Psoas muscle (tissue), 7 donors: ENCODE measurements at regions not wholly inside any gene's neighbourhood (a gene's known extent, or its start where the extent isn't known, plus 50 kb on each side); places are given as distances from the start of the nearest gene placed in this dataset.

Experiments
- ATAC-seq, 4 donors: fragments of 200-7000 bp; cut with Tn5 transposase; one replicate each; pipeline ENCODE4 v1.9.1; 2020; ENCODE audit warnings: moderate library complexity in 3 of 4, mild to moderate bottlenecking in 2 of 4
- DNase-seq, 2 donors: peaks; one replicate each; pipeline ENCODE4 v3.0.0-alpha.2; 2020
- H3K27ac ChIP-seq: fragments of 200-600 bp; one replicate; pipeline ENCODE4 v1.8.0; 2022
- H3K27me3 ChIP-seq, 3 donors: fragments of 200-600 bp in 1 of 3; one replicate each; pipeline versions ENCODE4 v1.6.1 to v1.8.0; 2013 to 2022; ENCODE audit warnings: low read length in 2 of 3, mild to moderate bottlenecking in 2 of 3, moderate library complexity in 1 of 3; ENCODE audit not compliant: insufficient read depth in 3 of 3
- H3K36me3 ChIP-seq, 2 donors: fragments of 200-600 bp in 1 of 2; one replicate each; pipeline versions ENCODE4 v1.6.1 to v1.8.0; 2013 to 2022; ENCODE audit warnings: low read depth in 1 of 2, mild to moderate bottlenecking in 1 of 2, moderate library complexity in 1 of 2; ENCODE audit not compliant: insufficient read depth in 1 of 2
- H3K4me1 ChIP-seq: fragments of 200-600 bp; one replicate; pipeline ENCODE4 v1.8.0; 2022
- H3K4me3 ChIP-seq: fragments of 200-600 bp; one replicate; pipeline ENCODE4 v1.8.0; 2022; ENCODE audit warnings: mild to moderate bottlenecking
- H3K9me3 ChIP-seq: fragments of 200-600 bp; one replicate; pipeline ENCODE4 v1.8.0; 2022
- WGBS, 3 donors: extraction: QIAGEN DNeasy Blood & Tissue Kit; methylation state at CpG; one replicate each; pipeline versions ENCODE4 v1.1.6 to v1.1.7; 2013; 5-methylcytosine and 5-hydroxymethylcytosine counted together
- intact Hi-C, 2 donors: fragments of 100-400 bp; cut with DNase I; formaldehyde crosslinking; loops; one replicate each; pipeline versions ENCODE4 v1.11.0 to v1.14.2; 2022
- TF ChIP-seq, protein P1 (sequence below): fragments of 200-600 bp; IDR thresholded peaks from one replicate; pipeline ENCODE4 v1.8.0; 2022; ENCODE audit warnings: antibody characterized with exemption
- donor health status: healthy with polysubstance abuse.
- donor health status: DM: no; HTN: no; CAD: no; lungs with moderate emphysema.
- donor health status: Bipolar disorder and iron deficiency.
- donor health status: healthy.
- donor health status: DM: yes; HTN: yes; CAD: no.
- donor health status: DM: no; HTN: no; CAD: no.
- donor health status: DM: yes; HTN: yes; CAD: no.

DNA sequence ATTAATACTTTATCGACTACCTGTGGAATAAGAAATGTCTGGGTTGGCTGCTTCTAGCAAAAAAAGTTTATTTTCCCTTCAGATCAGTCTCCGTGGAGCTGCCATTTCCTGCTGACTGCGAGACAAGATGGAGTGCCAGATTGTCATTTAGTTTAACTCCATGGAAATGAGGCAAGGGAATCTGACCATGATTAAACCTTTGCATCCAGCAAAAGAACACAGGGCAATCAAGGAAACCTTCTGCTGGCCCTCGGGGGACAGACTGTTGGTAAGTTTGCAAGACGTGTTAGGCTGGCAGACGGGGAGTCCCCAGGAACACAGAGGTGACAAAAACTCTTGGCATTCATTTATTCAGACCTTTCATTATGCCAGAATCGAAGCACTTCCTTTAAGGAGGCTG is 52.2 kb upstream of the SPACA1 start:
- WGBS, 3 donors = 42 to 45% (median 43%) methylated on average over 7 of the region's 7 CpGs
- no peak overlapping the region for H3K27ac ChIP-seq
- no peaks in the 10 kb centered on the region for H3K27me3 ChIP-seq
- intact Hi-C loops = no loop called here
- H3K36me3 ChIP-seq = no peaks in the 10 kb centered on the region
- TF ChIP-seq, protein P1, sequence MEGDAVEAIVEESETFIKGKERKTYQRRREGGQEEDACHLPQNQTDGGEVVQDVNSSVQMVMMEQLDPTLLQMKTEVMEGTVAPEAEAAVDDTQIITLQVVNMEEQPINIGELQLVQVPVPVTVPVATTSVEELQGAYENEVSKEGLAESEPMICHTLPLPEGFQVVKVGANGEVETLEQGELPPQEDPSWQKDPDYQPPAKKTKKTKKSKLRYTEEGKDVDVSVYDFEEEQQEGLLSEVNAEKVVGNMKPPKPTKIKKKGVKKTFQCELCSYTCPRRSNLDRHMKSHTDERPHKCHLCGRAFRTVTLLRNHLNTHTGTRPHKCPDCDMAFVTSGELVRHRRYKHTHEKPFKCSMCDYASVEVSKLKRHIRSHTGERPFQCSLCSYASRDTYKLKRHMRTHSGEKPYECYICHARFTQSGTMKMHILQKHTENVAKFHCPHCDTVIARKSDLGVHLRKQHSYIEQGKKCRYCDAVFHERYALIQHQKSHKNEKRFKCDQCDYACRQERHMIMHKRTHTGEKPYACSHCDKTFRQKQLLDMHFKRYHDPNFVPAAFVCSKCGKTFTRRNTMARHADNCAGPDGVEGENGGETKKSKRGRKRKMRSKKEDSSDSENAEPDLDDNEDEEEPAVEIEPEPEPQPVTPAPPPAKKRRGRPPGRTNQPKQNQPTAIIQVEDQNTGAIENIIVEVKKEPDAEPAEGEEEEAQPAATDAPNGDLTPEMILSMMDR = no peak
- H3K4me1 ChIP-seq = no peaks in the 10 kb centered on the region
- no peak for DNase-seq
- no peak overlapping the region for H3K4me3 ChIP-seq
- H3K9me3 ChIP-seq = no peaks in the 10 kb centered on the region
- no peak for ATAC-seq

DNA sequence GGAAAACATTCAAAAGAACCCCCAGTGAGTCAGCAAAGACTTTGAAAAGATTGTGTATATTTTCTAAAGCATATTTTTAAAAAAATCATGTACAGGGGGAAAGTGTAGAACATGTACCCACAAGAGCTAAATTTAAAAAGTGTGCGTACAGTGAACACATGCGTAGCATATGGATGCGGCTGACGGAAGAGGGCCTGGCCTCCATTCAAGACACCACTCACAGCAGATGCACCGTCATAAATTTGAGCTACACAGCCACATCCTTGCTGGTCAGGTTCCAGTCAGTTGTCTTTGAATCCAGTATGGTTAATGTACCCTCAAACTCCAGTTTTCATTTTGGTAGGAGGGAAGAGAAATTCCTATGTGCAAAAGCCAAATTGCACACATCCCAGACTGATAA is 54.3 kb upstream of the SPACA1 start:
- H3K27ac ChIP-seq = no peak overlapping the region
- H3K9me3 ChIP-seq = no peaks in the 10 kb centered on the region
- TF ChIP-seq, protein P1 = no peak
- ATAC-seq (no peak), DNase-seq (no peak)
- WGBS, 3 donors = 57 to 65% (median 64%) methylated on average over 5 of the region's 5 CpGs
- intact Hi-C loops = no loop called here
- H3K4me1 ChIP-seq = no peaks in the 10 kb centered on the region
- H3K4me3 ChIP-seq = no peak overlapping the region
- no peaks in the 10 kb centered on the region for H3K27me3 ChIP-seq
- H3K36me3 ChIP-seq = no peaks in the 10 kb centered on the region

DNA sequence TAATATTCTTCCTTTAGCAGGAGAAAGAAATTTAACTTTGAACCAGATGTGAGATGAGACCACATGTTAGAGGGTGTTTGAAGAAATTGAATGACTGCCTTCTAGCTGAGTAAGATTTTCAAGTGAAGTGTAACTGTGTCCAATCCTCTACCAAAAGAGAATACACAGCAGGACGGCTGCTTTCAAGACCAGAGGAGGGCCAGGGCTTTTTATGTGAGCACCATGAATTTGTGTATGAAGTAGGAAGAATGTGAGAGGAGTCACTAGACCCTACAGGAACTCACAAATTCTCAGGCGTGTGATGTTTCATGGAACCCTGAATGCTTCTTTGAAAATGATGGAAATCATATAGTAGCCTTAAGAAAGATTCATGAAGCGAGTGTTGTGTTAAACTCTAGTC is 56.8 kb upstream of the SPACA1 start:
- DNase-seq = no peak
- WGBS, 3 donors = 72 to 79% (median 74%) methylated on average over 3 of the region's 3 CpGs
- no peak overlapping the region for H3K27ac ChIP-seq
- no peaks in the 10 kb centered on the region for H3K36me3 ChIP-seq
- H3K9me3 ChIP-seq = peaks cover 5% of the 10 kb centered on the region
- no peak for ATAC-seq
- H3K27me3 ChIP-seq = no peaks in the 10 kb centered on the region
- H3K4me1 ChIP-seq = no peaks in the 10 kb centered on the region
- no peak overlapping the region for H3K4me3 ChIP-seq
- intact Hi-C loops = no loop called here
- TF ChIP-seq, protein P1 = no peak

DNA sequence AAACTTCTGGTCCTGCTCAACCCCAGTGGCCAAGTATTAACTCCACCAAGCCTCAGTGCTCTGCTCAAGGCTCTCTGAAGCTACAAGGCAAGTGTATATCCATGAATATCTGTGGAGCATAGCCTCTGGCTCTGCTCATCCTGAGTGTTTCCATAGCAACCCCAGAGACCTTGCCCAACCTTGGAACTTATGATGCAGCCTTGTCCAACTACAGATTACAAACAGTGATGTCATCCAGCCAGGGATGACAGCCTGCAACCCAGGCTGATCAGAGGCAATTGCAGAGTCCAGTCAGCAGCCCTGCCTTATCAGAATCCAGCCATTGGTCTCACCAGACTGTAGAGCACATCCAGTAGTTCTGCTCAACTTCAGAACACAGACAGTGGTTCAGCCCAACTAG is 65.5 kb upstream of the SPACA1 start:
- intact Hi-C loops = no loop called here
- Histone ChIP-seq H3K27me3 (no peaks in the 10 kb centered on the region), H3K9me3 (peaks cover 1% of the 10 kb centered on the region), H3K27ac (no peak overlapping the region), H3K4me1 (no peaks in the 10 kb centered on the region), H3K4me3 (no peak overlapping the region), H3K36me3 (no peaks in the 10 kb centered on the region)
- TF ChIP-seq, protein P1 = no peak
- no peak for DNase-seq
- ATAC-seq = no peak

DNA sequence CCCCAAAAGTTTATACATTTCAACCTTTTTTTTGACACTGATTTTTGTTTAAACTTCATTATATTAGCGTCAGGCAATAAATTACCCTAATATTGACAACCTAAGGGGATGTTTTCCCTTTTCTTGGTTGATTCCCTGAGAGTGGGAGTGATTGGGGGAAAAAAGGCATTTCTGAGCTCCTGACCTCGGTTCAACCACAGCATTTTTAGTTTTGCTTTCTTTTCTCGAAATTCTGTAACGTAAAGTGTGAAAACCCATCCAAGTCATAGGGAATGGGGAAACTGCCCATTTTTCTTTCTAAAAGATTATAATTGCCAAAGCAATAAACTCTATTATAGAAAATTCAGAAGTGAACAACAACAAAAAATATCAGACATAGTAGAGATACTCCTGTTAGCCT is 67.9 kb upstream of the SPACA1 start:
- Histone ChIP-seq H3K27ac (no peak overlapping the region), H3K4me3 (no peak overlapping the region), H3K4me1 (no peaks in the 10 kb centered on the region), H3K9me3 (no peaks in the 10 kb centered on the region), H3K27me3 (peaks cover 0 to 3% (median 0%) of the 10 kb centered on the region in 3 donors), H3K36me3 (no peaks in the 10 kb centered on the region)
- 74 to 79% (median 78%) methylated on average over 4 of the region's 4 CpGs for WGBS, 3 donors
- intact Hi-C loops = no loop called here
- DNase-seq = no peak
- ATAC-seq = no peak
- TF ChIP-seq, protein P1 = no peak
